ENCODE measurements at regions not wholly inside any gene's neighbourhood (a gene's known extent, or its start where the extent isn't known, plus 50 kb on each side); places are given as distances from the start of the nearest gene placed in this dataset.
A peak's percentile ranks its signal among the peaks of the same experiment; 100 is the strongest.
"Not testable (repeated sequence)": the region's sequence is repeated elsewhere in the genome, so short reads cannot be mapped to it uniquely, and the experiment has no call there.

DNA sequence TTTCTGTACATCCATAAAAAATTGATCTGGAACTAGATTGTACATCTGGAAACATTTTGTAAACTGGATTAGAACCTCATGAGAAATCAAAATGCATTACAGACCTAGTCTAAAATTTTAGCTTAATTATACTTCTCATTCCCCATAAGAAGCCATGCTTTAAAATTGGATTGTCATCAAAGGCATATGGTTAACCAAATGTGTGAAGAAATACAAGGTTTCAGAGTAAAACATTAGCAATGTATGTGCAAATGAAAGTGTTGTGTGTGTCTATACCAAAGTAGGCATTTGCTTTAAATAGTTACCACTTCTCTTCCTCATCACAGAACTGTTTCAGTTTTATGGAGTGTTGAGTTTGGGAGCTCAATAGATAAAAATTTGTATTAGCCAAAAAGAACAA is 968.7 kb downstream of the EPHA3 start:
- FAIRE-seq (no peak), DNase-seq (ENCODE audit: insufficient read length, low spot score) (no peak)
- no peak for TF ChIP-seq CTCF (IDR thresholded peaks at IDR 0.05; ENCODE audit: insufficient read depth, missing control alignments)

GRCh38 chr3:90080988-90081387 is 973.6 kb downstream of the EPHA3 start:
- FAIRE-seq: no peak

GRCh38 chr3:90086297-90086696 is 978.9 kb downstream of the EPHA3 start:
- FAIRE-seq; DNase-seq (ENCODE audit: insufficient read length, low spot score): not testable (repeated sequence)

More at GRCh38 chr3:90080988-90081387, 973.6 kb downstream of the EPHA3 start:
- TF ChIP-seq CTCF (IDR thresholded peaks at IDR 0.05; ENCODE audit: insufficient read depth, missing control alignments): no peak
- DNase-seq (ENCODE audit: insufficient read length, low spot score): no peak

GRCh38 chr3:90087703-90088102 is 980.3 kb downstream of the EPHA3 start:
- TF ChIP-seq CTCF (IDR thresholded peaks at IDR 0.05; ENCODE audit: insufficient read depth, missing control alignments): no peak
- FAIRE-seq (no peak), DNase-seq (ENCODE audit: insufficient read length, low spot score) (no peak)

- TF ChIP-seq CTCF (IDR thresholded peaks at IDR 0.05; ENCODE audit: insufficient read depth, missing control alignments): peak; percentile 74
- FAIRE-seq (no peak), DNase-seq (ENCODE audit: insufficient read length, low spot score) (no peak)
Measured at GRCh38 chr3:90091549-90091948, 984.1 kb downstream of the EPHA3 start.

- peak; percentile 58 for TF ChIP-seq CTCF (IDR thresholded peaks at IDR 0.05; ENCODE audit: insufficient read depth, missing control alignments)
- FAIRE-seq (peak; percentile 80), DNase-seq (ENCODE audit: insufficient read length, low spot score) (no peak)
Measured at GRCh38 chr3:90092994-90093393, 985.6 kb downstream of the EPHA3 start.

DNA sequence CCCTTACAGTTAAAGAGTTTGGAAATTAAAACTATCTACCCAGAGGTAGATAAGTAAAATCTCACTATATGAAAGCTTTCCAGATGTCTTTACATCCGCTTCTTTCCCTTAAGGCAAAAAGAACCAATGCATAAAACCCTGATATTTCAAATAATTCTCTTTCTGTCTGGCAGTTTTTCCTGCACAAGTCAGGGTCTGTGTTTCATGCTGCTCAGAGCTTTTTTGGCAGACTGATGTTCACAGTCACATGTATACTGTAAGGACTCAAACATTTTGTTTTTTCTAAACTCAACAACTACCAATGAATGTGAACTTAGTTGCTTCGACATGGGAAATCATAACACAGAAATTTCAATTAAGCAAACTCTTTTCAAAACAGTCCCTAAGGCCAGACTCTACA is 988.4 kb downstream of the EPHA3 start:
- no peak for TF ChIP-seq CTCF (IDR thresholded peaks at IDR 0.05; ENCODE audit: insufficient read depth, missing control alignments)
- DNase-seq (ENCODE audit: insufficient read length, low spot score) (no peak), FAIRE-seq (no peak)

- no peak for FAIRE-seq
- no peak for TF ChIP-seq CTCF (IDR thresholded peaks at IDR 0.05; ENCODE audit: insufficient read depth, missing control alignments)
- DNase-seq (ENCODE audit: insufficient read length, low spot score): no peak
Measured at GRCh38 chr3:90099493-90099892, 992.1 kb downstream of the EPHA3 start.

Measured in D721Med (cell line).